GM21619 (cell line): ENCODE measurements at regions not wholly inside any gene's neighbourhood (a gene's known extent, or its start where the extent isn't known, plus 50 kb on each side); places are given as distances from the start of the nearest gene placed in this dataset.
"Not testable (repeated sequence)": the region's sequence is repeated elsewhere in the genome, so short reads cannot be mapped to it uniquely, and the experiment has no call there.

Source experiments
- ATAC-seq: cut with Tn5 transposase; IDR thresholded peaks from one replicate; pipeline ENCODE4 v1.9.1; 2021; ENCODE audit not compliant: unreplicated experiment

DNA sequence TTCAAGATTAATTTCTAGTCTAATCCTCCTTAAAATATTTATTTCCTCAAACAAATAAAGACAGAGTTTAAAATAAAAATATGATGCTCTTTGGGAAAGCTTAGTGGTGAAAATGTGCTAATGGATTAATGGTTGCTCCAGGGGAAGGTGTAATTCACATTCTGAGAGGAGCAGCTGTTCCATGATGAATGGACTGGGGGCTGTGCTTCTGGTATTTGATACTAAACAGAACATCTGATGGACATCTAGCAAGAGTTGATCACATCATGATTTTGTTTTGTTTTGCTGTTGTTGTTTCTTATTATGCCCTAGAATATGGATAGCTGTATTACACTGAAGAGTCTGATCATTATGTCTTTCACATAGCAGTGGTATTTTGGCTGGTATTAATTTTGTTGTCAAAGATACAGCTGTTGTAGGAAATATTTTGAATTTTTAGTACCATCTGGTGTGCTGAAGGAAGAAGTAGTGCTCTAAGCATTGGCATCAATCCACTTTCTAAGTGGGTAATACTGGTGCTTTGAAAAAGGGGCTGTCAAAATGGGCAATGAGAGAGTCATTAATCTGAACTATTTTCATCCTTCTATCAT lies 296.4 kb downstream of the ADAMTS20 start:
- ATAC-seq = no peak

GRCh38 chr12:43252585-43252984 lies 299.4 kb downstream of the ADAMTS20 start:
- ATAC-seq = no peak

DNA sequence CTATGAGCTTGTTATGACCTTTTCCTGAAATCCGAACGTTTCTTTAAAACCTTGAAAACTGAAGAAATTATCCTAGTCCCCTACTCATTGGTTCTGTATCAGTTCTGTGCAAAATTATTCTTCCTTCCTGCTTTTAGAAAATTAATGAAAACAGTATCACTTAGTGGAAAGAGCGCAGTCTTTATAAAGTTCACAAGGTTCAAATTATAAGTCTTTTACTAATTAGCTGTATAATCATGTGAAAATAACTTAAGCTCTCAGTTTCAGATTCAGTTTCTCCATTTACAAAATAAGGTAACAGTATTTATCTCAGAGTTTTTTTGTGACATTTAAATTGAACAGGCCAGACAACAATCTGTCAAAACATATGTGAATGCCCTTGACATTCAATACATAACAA lies 306.1 kb downstream of the ADAMTS20 start:
- no peak for ATAC-seq

DNA sequence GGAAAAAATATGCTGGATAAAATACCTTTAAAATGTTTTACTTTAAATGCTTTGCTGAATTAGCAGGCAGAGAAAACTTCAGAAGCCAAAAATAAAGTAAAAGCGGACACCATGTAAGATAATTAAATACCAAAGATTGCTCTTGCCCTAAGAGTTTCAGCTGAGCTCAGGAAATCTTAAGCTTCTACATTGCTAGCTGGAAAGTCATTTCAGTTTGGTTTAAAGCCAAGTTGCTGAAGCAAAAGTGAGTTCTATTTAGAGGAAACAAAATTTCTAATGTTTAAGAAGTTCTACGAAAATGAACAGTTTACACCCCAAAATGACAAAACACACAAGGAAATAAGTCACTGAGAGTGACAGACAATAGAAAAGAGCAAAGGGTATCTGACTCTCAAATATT lies 310.0 kb downstream of the ADAMTS20 start:
- ATAC-seq = no peak

- no peak for ATAC-seq
Measured at GRCh38 chr12:43238281-43238680, 313.7 kb downstream of the ADAMTS20 start.

DNA sequence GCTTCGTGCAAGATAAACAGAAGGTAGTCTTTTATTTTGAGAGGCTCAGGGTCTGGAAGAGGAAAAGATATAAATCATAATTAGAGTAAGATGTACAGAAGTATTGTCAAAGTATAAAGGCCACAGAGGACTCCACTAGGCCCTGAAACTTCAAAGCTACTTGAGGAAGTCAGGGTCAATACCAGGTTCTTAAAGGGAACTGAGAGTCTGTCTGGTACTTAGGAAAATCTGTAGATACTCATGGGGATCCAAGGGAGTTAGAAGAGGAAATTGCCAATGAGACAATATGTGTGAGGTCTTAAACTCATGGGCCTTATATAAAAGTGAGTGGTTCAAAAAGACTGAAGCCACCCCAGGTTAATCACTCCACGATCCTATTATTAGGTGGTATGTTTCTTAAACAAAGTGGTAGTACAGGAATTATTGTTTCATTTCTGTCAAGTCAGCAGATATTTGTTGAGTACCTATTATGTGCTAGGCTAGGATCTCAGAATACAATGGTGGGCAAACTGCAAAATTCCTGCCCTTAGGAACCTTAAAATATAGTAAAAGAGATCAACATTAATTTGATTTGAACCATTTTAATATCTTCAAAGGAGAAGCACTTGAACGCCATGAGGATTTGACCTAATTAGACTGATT lies 314.6 kb downstream of the ADAMTS20 start:
- no peak for ATAC-seq

DNA sequence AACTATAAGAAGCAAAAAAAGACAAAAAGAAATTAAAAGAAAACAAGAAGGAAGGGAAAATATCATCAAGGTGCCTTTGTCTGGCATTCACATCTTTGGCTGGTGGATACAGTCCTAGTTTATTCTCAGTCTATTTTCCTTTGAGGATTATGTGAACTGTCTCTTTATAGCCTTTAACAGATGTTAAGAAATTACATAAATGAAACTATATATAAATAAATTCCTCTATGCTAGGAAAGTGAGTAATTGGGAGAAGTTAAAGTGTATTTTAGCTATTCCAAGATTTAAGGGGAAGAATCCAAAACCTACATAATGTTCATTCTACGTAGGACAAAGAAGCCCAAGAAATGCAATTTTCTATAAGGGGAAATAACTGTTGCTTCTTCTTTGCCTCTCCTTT lies 316.3 kb downstream of the ADAMTS20 start:
- ATAC-seq = no peak

GRCh38 chr12:43233861-43234260 lies 318.1 kb downstream of the ADAMTS20 start:
- no peak for ATAC-seq

GRCh38 chr12:43226151-43226550 lies 325.9 kb downstream of the ADAMTS20 start:
- ATAC-seq = no peak

DNA sequence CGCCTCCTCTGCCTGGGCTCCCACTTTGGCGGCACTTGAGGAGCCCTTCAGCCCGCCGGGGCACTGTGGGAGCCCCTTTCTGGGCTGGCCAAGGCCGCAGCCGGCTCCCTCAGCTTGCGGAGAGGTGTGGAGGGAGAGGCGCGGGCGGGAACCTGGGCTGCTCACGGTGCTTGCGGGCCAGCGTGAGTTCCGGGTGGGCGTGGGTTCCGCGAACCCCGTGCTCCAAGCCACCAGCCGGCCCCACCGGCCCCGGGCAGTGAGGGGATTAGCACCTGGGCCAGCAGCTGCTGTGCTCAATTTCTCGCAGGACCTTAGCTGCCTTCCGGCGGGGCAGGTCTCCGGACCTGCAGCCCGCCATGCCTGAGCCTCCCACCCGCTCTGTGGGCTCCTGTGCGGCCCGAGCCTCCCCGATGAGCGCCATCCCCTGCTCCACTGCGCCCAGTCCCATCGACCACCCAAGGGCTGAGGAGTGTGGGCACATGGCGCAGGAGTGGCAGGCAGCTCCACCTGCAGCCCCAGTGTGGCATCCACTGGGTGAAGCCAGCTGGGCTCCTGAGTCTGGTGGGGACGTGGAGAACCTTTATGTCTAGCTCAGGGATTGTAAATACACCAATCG lies 327.7 kb downstream of the ADAMTS20 start:
- not testable (repeated sequence) for ATAC-seq

DNA sequence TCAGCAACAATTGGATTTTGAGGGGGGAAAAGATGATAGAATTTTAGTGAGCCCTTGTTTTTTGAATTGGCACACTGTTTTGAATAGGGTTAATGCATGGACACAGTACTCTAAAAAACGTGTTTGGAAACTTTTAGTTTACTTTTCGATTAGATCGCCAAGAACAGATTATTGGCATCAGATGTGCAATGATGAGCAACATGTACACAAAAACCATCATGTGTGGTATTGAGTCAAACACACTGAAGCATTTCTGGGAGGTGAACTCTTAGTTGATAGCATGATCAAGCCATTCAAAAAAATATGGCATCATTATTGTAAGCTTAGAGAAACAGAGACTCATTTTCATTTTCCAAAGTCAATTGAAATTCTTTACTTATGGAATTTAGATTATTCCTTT lies 329.2 kb downstream of the ADAMTS20 start:
- no peak for ATAC-seq

DNA sequence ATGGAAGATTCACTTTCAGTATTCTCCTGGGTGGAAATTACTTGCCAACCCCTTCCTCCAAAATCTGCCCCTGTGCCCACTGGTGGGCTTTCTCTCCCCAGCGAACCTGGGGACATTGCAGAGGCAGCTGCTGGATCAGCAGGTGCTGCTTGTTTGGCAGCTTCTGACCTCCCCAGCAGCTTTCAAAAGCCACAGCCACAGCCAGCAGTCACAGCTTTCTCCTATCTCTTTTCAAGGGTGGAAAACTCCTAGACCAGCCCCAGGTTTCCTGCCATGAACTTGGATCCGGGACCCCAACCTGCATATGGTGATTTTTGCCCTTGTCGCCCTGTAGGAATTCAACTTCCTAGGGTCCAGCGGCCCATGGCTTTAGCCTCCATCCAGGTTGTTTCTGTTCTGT lies 330.8 kb downstream of the ADAMTS20 start:
- ATAC-seq = no peak

GRCh38 chr12:43216490-43216889 lies 335.5 kb downstream of the ADAMTS20 start:
- no peak for ATAC-seq

- ATAC-seq = no peak
Measured at GRCh38 chr12:43214166-43214565, 337.8 kb downstream of the ADAMTS20 start.

- ATAC-seq = no peak
Measured at GRCh38 chr12:43213608-43214007, 338.4 kb downstream of the ADAMTS20 start.

GRCh38 chr12:43210485-43211192 lies 341.4 kb downstream of the ADAMTS20 start:
- ATAC-seq = peak; percentile 92

DNA sequence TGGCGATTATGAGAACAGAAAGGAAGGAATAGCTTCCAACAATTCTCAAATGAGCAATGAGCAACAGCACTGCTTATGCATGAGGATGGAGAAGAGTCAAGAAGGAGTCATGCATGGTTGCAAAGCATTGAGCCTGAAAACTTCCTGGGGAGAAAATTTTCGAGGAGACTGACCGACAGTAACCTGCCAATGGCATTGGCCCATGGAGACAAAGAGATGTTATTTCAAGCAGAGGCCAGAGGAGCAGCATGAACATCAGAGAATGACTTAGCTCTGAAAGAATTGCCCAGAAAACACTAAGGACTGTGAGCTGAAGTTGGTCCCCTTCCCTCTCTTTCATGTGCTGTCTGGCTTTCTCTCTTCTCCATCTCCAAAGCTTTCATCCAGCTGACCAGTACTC lies 343.4 kb downstream of the ADAMTS20 start:
- ATAC-seq = no peak

- ATAC-seq = no peak
Measured at GRCh38 chr12:43208221-43208620, 343.8 kb downstream of the ADAMTS20 start.

DNA sequence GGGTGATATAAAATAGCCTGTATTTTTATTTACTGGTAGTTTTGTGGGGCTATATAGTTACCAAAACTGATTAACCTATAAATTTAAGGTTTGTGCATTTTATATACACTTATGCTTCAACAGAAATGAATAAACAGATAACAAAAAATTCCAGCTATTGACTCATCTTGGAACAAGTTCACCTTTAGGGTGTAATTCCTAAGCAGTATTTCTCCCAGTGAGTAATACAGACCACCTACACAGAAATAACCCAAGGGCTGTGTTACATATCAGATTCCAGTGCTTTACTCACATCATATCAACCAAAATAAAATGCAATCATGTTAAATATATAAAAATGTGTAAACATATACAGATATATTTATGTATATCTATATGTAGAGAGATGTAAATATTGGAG lies 345.6 kb downstream of the ADAMTS20 start:
- no peak for ATAC-seq

- no peak for ATAC-seq
Measured at GRCh38 chr12:43198608-43199007, 353.4 kb downstream of the ADAMTS20 start.

- ATAC-seq = no peak
Measured at GRCh38 chr12:43196268-43196907, 355.6 kb downstream of the ADAMTS20 start.
